T-helper 2 cell treated with Interferon-gamma antibody and Interleukin-4, amounts not matched to agents 100 ng/mL and 5 ng/mL, for 36 hours (primary cell): ENCODE measurements at regions not wholly inside any gene's neighbourhood (a gene's known extent, or its start where the extent isn't known, plus 50 kb on each side); places are given as distances from the start of the nearest gene placed in this dataset.
"Not testable (repeated sequence)": the region's sequence is repeated elsewhere in the genome, so short reads cannot be mapped to it uniquely, and the experiment has no call there.

Experiments used
- intact Hi-C: fragments of 100-400 bp; cut with micrococcal nuclease; formaldehyde crosslinking; loops from one replicate; pipeline ENCODE4 v1.15.1; 2023

GRCh38 chr2:220815698-220816097, 756.4 kb downstream of the EPHA4 start:
- intact Hi-C loops, result no loop called here

DNA sequence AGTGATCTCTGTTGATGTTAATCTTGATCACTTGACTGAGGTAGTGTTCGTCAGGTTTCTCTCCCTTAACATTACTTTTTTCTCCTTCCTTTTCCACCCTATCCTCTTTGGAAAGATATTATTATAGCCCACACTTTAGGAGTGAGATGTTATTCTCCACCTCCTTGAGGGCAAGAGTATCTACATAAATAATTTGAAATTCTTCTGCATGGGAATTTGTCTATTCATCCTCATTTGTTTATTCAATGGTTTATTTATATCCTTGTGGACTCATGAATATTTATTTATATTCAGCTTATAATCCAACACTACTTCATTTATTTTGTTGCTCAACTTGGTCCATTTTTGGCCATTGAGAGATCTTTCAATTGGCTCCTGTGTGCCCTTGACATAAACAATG, 750.4 kb downstream of the EPHA4 start:
- intact Hi-C loops, result no loop called here

DNA sequence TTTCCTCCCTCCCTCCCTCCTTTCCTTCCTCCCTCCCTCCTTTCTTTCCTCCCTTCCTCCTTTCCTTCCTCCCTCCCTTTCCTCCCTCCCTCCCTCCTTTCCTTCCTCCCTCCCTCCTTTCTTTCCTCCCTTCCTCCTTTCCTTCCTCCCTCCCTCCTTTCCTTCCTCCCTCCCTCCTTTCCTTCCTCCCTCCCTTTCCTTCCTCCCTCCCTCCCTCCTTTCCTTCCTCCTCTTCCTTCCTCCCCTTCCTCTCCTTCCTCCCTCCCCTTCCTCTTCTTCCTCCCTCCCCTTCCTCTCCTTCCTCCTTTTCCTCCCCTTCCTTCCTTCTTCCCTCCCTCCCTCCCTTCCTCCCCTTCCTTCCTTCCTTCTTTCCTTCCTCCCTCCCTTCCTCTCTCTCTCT, 748.5 kb downstream of the EPHA4 start:
- intact Hi-C loops, result not testable (repeated sequence)

DNA sequence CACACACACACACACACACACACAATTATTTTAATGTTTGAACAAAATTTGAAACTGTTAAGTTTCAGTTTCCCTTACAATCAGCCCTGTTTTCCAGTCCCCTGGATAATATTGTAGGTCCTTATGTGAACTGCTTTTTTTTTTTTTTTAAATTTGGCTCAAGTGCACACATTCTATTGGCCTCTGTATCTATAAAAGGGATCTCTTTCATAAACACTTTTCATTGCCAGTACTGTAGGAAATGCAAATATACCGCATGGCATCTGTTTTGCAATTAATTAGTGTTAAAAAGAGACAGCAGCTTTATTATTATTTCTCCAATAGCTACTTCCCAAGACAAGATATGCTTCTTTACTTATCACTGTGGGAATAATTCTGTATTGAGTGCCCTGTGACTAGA, 738.7 kb downstream of the EPHA4 start:
- intact Hi-C loops, result no loop called here

DNA sequence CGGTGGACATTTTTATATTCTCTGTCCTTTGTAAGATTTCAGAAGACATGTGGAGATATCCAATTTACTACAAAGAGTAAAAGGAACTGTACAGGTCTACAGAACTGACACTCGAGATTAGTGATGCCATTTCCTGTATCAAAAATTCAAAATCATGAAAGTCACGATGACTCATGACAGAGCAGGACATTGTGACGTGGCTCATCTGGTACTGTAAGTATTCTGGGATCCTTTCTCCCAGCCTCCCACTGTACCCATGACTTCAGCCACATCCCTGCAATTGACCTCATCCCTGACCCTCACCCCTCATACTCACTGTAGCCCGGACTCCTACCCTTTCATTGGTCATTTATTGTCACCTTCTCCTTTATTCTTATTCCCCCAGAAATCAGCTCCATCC, 736.5 kb downstream of the EPHA4 start:
- intact Hi-C loops, result no loop called here

DNA sequence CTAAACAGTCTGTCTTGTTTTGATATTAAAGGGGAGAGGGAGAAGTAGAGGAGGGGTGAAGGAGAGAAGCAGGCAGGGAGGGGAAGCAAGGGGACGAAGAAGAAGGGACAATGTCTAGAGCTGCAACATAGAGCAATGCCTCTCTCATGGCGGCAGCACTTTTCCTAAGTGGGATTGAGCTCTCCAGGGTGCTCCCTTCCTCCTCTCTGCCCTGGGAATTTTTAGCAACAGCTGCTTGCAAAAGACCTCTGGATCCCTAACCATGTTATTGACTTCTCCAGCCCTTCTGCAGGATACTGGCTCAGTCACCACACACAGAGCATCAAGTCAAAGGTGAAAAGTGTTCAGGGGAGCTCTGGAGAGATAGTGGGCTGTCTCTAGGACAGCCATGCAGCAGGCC, 734.9 kb downstream of the EPHA4 start:
- intact Hi-C loops, result no loop called here

- intact Hi-C loops, result no loop called here
These were observed 729.0 kb downstream of the EPHA4 start for GRCh38 chr2:220842901-220843665.

- intact Hi-C loops, result no loop called here
These were observed 726.3 kb downstream of the EPHA4 start for GRCh38 chr2:220845766-220846273.

- intact Hi-C loops, result no loop called here
These were observed 725.1 kb downstream of the EPHA4 start for GRCh38 chr2:220847006-220847405.

- intact Hi-C loops, result no loop called here
These were observed 724.5 kb downstream of the EPHA4 start for GRCh38 chr2:220847589-220847988.

- intact Hi-C loops, result no loop called here
These were observed 722.7 kb downstream of the EPHA4 start for GRCh38 chr2:220849433-220849832.

DNA sequence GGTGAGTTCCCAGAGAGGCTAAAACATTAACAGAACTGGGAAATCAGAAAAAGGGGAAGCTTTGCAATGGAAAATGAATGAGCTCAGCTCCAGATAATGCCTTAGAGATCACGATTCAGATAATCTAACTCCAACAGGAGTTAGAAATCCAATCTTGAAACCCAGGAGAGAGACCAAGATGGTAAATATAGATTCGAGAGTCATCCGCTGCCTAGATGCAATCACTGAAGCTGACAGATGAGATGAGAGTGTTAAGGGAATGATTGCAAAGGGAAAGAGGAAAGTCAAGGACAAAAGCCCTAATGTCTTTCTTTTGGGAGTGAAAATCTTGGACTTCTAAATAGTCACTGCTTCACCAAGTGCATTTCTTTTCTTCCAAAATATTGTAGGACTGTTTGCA, 722.0 kb downstream of the EPHA4 start:
- intact Hi-C loops, result no loop called here

GRCh38 chr2:220855296-220855695, 716.8 kb downstream of the EPHA4 start:
- intact Hi-C loops, result no loop called here

GRCh38 chr2:220856486-220856885, 715.6 kb downstream of the EPHA4 start:
- intact Hi-C loops, result no loop called here

GRCh38 chr2:220857368-220857767, 714.7 kb downstream of the EPHA4 start:
- intact Hi-C loops, result no loop called here

DNA sequence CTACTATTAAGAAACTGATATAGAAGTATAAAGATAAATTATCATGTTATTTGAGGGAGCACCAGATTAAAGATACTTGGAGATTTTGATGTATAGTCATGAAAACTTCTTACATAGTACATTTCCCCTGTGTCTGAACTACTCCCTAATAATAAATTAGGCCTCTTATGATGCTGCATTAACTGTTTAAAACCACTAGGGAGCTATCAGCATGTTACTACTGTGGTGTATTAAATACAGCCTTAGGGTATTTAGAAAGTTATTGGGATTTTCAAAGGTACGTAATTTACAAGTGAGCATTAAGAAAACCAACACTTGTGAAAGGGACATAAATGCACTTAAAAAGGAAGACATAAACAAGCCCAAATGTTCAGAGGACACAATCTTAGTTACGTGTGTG, 714.0 kb downstream of the EPHA4 start:
- intact Hi-C loops, result no loop called here

DNA sequence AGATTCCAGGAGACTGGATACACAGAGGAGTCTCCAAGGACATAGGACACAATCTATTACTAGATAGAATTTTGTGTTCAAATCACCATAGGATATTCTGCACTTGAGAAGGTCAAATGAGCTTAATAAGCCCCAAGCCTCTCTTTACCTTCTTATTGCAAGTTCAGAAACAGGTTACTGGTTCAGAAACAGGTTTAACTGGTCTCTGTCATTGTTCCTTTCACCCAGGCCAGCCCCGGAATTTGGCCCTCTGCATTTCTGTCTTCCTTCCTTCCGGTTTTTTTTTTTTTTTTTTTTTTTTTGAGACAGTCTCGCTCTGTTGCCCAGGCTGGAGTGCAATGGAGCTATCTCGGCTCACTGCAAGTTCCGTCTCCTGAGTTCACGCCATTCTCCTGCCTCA, 700.2 kb downstream of the EPHA4 start:
- intact Hi-C loops, result no loop called here

DNA sequence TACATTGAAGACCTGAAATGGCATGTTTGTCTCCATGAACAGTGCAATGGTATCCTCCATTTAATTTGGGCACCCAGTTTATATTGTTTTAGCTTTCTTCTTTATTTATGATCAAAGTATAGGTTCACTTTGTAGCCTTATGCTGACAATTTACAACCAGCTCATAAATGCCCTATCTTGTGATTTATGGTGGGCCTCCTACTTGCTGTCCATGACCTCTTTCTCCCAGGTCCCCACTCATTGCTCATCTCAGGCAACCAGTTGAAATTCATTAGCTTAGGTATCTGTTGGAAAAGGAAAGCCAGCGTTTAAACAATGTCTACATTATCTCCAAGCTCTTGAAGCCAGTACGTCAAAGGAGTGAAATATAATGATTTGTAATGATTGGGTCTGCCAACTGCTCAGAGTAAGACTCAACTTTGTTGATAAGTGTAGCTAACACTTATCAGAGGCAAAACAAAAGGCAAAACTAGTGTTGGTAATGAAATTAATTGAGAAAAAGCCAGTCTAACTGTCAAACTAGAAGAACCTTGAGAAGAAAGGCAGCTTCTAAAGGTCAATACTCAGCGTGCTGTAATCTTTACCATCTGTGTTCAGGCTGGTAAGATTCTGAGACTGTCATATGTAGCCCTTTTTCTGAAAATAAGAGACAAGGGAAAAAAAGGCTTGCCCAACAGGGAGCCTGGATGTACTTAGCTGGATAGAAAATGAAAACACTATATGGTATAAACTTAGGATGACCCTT, 695.9 kb downstream of the EPHA4 start:
- intact Hi-C loops, result no loop called here

DNA sequence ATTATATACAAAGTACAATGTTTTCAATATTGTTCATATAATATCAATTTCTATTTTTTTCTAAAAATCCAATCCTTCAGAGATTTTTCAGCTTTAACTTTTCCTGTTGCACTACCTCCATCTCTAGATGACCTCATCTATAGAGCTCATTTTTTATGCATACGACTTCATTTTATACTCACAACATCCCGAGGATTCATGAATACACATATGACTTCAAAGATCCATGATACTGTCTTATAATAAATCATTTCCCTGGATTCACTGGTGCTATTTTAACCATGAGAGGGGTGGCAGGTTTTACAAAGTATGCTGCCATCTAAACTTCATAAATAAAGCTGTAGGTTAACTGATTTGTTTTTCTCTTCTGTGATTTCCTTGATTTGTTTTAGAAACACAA, 694.6 kb downstream of the EPHA4 start:
- intact Hi-C loops, result no loop called here

- intact Hi-C loops, result no loop called here
These were observed 694.2 kb downstream of the EPHA4 start for GRCh38 chr2:220877897-220878296.

DNA sequence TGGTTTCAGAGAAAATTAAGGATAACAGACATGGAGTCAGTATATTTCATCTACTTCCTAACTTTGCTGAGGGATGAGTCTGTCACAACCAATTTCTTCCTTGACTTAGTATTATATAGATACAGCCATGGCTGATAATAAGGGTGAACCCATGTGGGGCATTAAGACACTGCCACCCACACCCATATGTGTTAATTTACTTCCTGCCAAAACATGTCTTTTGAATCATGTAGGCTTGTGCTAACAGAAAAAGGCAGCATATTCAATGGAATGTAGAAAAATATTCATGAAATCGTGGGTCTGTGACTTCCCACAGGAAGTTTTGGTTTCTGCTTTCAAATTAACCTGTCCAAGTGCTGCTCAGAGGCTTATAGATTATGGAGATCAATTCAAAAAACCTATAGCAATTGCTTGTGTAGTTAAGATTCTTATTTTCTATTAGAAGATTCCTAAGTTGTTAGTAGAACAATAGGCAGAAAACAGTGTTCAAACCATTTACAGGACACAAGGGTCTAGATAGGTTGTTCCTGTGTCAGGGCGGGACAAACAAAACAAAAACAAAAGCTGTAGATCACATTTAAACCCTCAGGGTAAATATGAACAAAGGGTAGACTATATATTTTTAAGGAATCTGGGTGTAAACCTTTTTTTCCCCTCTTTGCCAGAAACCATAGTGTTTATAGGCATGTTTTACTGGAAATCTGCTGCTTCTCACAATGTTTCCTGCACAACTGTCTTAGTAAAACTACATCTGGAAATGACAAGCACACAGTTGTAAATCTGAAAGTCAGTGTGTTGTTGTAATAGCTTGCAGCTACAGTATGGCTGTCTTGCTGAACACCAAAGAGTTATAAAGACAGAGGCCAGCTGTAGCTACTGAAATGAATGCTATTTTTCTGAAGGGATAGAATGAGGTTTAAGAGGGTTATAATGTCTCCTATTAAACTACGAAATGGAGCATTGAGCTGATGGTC, 691.2 kb downstream of the EPHA4 start:
- intact Hi-C loops, result no loop called here

DNA sequence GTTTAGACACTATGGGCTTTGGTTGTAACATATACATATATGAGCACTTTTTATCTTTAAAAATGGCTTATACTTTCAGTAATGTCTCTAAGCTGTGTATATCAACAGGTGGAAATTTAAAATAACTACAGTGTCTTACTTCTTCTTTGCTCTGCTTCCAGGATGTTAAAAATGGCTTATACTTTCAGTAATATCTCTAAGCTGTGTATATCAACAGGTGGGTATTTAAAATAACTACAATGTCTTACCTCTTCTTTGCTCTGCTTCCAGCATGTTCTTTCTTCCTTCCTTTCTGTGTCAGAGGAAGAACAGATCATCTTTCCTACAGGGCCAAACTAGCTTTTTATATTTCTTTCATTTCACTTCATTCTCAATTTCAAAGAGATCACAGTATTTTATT, 689.6 kb downstream of the EPHA4 start:
- intact Hi-C loops, result no loop called here
